ENCODE measurements at regions not wholly inside any gene's neighbourhood (a gene's known extent, or its start where the extent isn't known, plus 50 kb on each side); places are given as distances from the start of the nearest gene placed in this dataset.

GRCh38 chr6:164164876-164165275 lies 750.4 kb downstream of the QKI start:
- TF ChIP-seq, protein P1, sequence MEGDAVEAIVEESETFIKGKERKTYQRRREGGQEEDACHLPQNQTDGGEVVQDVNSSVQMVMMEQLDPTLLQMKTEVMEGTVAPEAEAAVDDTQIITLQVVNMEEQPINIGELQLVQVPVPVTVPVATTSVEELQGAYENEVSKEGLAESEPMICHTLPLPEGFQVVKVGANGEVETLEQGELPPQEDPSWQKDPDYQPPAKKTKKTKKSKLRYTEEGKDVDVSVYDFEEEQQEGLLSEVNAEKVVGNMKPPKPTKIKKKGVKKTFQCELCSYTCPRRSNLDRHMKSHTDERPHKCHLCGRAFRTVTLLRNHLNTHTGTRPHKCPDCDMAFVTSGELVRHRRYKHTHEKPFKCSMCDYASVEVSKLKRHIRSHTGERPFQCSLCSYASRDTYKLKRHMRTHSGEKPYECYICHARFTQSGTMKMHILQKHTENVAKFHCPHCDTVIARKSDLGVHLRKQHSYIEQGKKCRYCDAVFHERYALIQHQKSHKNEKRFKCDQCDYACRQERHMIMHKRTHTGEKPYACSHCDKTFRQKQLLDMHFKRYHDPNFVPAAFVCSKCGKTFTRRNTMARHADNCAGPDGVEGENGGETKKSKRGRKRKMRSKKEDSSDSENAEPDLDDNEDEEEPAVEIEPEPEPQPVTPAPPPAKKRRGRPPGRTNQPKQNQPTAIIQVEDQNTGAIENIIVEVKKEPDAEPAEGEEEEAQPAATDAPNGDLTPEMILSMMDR (IDR thresholded peaks at IDR 0.05; ENCODE audit: low read depth, low read length), result no peak
- Histone ChIP-seq H3K4me1 (no peaks in the 10 kb centered on the region), H3K9me3 (no peaks in the 10 kb centered on the region), H3K4me3 (ENCODE audit: low read depth, low read length) (no peak overlapping the region), H3K36me3 (no peaks in the 10 kb centered on the region), H3K27me3 (no peaks in the 10 kb centered on the region)
- no peak for DNase-seq

GRCh38 chr6:164163239-164163638 lies 748.7 kb downstream of the QKI start:
- Histone ChIP-seq H3K36me3 (no peaks in the 10 kb centered on the region), H3K27me3 (no peaks in the 10 kb centered on the region), H3K4me3 (ENCODE audit: low read depth, low read length) (no peak overlapping the region), H3K9me3 (no peaks in the 10 kb centered on the region), H3K4me1 (no peaks in the 10 kb centered on the region)
- no peak for DNase-seq
- TF ChIP-seq, protein P1 (IDR thresholded peaks at IDR 0.05; ENCODE audit: low read depth, low read length), result no peak

DNA sequence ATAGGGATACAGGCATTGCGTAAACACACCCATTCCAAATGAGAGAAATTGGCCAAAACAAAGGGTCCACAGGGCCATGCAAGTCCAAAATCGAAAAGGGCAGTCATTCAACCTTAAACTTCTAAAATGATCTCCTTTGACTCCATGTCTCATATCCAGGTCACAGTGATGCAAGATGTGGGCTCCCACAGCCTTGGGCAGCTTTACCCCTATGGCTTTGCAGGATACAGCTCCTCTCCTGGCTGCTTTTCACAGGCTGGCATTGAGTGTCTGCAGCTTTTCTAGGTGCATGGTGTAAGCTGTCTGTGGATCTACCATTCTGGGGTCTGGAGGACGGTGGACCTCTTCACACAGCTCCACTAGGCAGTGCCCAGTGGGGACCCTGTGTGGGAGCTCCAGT lies 744.5 kb downstream of the QKI start:
- Histone ChIP-seq H3K27me3 (no peaks in the 10 kb centered on the region), H3K9me3 (no peaks in the 10 kb centered on the region), H3K36me3 (no peaks in the 10 kb centered on the region), H3K4me3 (ENCODE audit: low read depth, low read length) (no peak overlapping the region), H3K4me1 (no peaks in the 10 kb centered on the region)
- TF ChIP-seq, protein P1 (IDR thresholded peaks at IDR 0.05; ENCODE audit: low read depth, low read length), result no peak
- no peak for DNase-seq

DNA sequence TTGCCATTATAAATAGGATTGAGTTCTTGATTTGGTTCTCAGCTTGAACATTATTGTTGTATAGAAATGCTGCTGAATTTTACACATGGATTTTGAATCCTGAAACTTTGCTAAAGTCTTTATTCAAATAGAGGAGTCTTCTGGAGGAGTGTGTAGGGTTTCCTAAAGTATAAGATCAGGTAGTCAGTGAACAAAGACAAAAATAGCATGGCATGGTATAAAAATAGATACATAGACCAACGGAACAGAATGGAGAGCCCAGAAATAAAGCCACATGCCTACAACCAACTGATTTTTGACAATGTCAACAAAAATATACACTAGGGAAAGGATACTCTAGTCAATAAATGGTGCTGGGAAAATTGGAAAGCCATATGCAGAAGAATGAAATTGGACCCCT lies 740.1 kb downstream of the QKI start:
- no peak for DNase-seq
- H3K4me3 ChIP-seq (ENCODE audit: low read depth, low read length), result no peak overlapping the region
- no peaks in the 10 kb centered on the region for H3K36me3 ChIP-seq
- TF ChIP-seq, protein P1 (IDR thresholded peaks at IDR 0.05; ENCODE audit: low read depth, low read length), result no peak
- no peaks in the 10 kb centered on the region for H3K4me1 ChIP-seq
- no peaks in the 10 kb centered on the region for H3K9me3 ChIP-seq
- no peaks in the 10 kb centered on the region for H3K27me3 ChIP-seq

GRCh38 chr6:164152611-164153010 lies 738.1 kb downstream of the QKI start:
- H3K4me1 ChIP-seq, result no peaks in the 10 kb centered on the region
- no peaks in the 10 kb centered on the region; the same call in 1 of the 2 replicates for H3K27me3 ChIP-seq
- TF ChIP-seq, protein P1 (IDR thresholded peaks at IDR 0.05; ENCODE audit: low read depth, low read length), result no peak
- no peak overlapping the region for H3K4me3 ChIP-seq (ENCODE audit: low read depth, low read length)
- no peaks in the 10 kb centered on the region for H3K9me3 ChIP-seq
- DNase-seq, result no peak
- H3K36me3 ChIP-seq, result no peaks in the 10 kb centered on the region

- no peak overlapping the region for H3K4me3 ChIP-seq (ENCODE audit: low read depth, low read length)
- DNase-seq, result no peak
- no peaks in the 10 kb centered on the region for H3K4me1 ChIP-seq
- no peaks in the 10 kb centered on the region; the same call in 1 of the 2 replicates for H3K27me3 ChIP-seq
- H3K9me3 ChIP-seq, result no peaks in the 10 kb centered on the region
- TF ChIP-seq, protein P1 (IDR thresholded peaks at IDR 0.05; ENCODE audit: low read depth, low read length), result no peak
- no peaks in the 10 kb centered on the region for H3K36me3 ChIP-seq
Measured at GRCh38 chr6:164151161-164152120, 736.9 kb downstream of the QKI start.
